CD4-positive, alpha-beta T cell (primary cell): ENCODE measurements at regions not wholly inside any gene's neighbourhood (a gene's known extent, or its start where the extent isn't known, plus 50 kb on each side); places are given as distances from the start of the nearest gene placed in this dataset.
A peak's percentile ranks its signal among the peaks of the same experiment; 100 is the strongest.

Experiments used
- ATAC-seq: fragments of 200-7000 bp; cut with Tn5 transposase; one replicate; pipeline ENCODE4 v1.10.0; 2022; ENCODE audit warnings: mild to moderate bottlenecking; ENCODE audit not compliant: poor library complexity
- CTCF ChIA-PET: fragments of 350-600 bp; sonication (Branson Sonifier 250); formaldehyde crosslinking; loops from one replicate; lab custom pipeline; 2021; ENCODE audit warnings: antibody characterized with exemption, inconsistent platforms; lab: Charles Lee
- POLR2A ChIA-PET: fragments of 350-600 bp; sonication (Branson Sonifier 250); formaldehyde crosslinking; loops from one replicate; lab custom pipeline; 2021; ENCODE audit warnings: antibody characterized with exemption, inconsistent platforms; lab: Charles Lee
- DNase-seq, 14 experiments: peaks; one replicate each; pipeline ENCODE4 v3.0.0-alpha.2; 2013 to 2020; ENCODE audit warnings: mixed read lengths in 2 of 14
- H3K27ac ChIP-seq, 2 donors: one replicate each; pipeline versions ENCODE4 v1.5.1 to v1.7.0; 2013; ENCODE audit warnings: low read length in 2 of 2, low read depth in 1 of 2, mild to moderate bottlenecking in 1 of 2
- H3K27me3 ChIP-seq, 2 experiments: 1 replicate in 1 of 2; 2 replicates in 1 of 2; pipeline versions ENCODE4 v1.6.1 to v1.7.0; 2013; ENCODE audit warnings: low read length in 2 of 2, control low read depth in 1 of 2, mild to moderate bottlenecking in 1 of 2, moderate library complexity in 1 of 2; ENCODE audit not compliant: insufficient read depth in 2 of 2, control insufficient read depth in 1 of 2
- H3K36me3 ChIP-seq: one replicate; pipeline ENCODE4 v1.6.1; 2013; ENCODE audit warnings: low read length, control low read depth; ENCODE audit not compliant: insufficient read depth
- H3K4me1 ChIP-seq: one replicate; pipeline ENCODE4 v1.6.1; 2013; ENCODE audit warnings: low read length, control low read depth; ENCODE audit not compliant: insufficient read depth
- H3K4me3 ChIP-seq: one replicate; pipeline ENCODE4 v1.5.1; 2013; ENCODE audit warnings: mild to moderate bottlenecking, low read length, moderate library complexity
- H3K9me3 ChIP-seq, 2 experiments: 1 replicate in 1 of 2; 2 replicates in 1 of 2; pipeline versions ENCODE4 v1.6.1 to v1.7.0; 2013; ENCODE audit warnings: low read length in 2 of 2, mild to moderate bottlenecking in 2 of 2, control low read depth in 1 of 2, moderate library complexity in 1 of 2; ENCODE audit not compliant: control insufficient read depth in 1 of 2, insufficient read depth in 1 of 2
- H3K27ac Mint-ChIP-seq: one replicate; pipeline ENCODE4 v1.8.0; 2020; ENCODE audit warnings: mixed read lengths
- H3K27me3 Mint-ChIP-seq: one replicate; pipeline ENCODE4 v1.8.0; 2021; ENCODE audit warnings: mixed read lengths
- H3K36me3 Mint-ChIP-seq: one replicate; pipeline ENCODE4 v1.8.0; 2021; ENCODE audit warnings: low read depth, mixed read lengths
- H3K4me1 Mint-ChIP-seq: one replicate; pipeline ENCODE4 v1.8.0; 2021; ENCODE audit warnings: low read depth, mixed read lengths
- H3K4me3 Mint-ChIP-seq: one replicate; pipeline ENCODE4 v1.8.0; 2020; ENCODE audit warnings: mild to moderate bottlenecking, mixed read lengths
- H3K9me3 Mint-ChIP-seq: one replicate; pipeline ENCODE4 v1.8.0; 2020; ENCODE audit warnings: mixed read lengths
- intact Hi-C, 2 experiments: fragments of 100-400 bp; cut with DNase I in 1 of 2; cut with micrococcal nuclease in 1 of 2; formaldehyde crosslinking; loops; one replicate each; pipeline versions ENCODE4 v1.15.1 to v1.9.0; 2023 to 2025; cut with DNase I, micrococcal nuclease
- TF ChIP-seq, protein P1 (sequence below): fragments of 200-600 bp; IDR thresholded peaks from one replicate; pipeline ENCODE4 v1.8.0; 2022; ENCODE audit warnings: antibody characterized with exemption, mild to moderate bottlenecking

DNA sequence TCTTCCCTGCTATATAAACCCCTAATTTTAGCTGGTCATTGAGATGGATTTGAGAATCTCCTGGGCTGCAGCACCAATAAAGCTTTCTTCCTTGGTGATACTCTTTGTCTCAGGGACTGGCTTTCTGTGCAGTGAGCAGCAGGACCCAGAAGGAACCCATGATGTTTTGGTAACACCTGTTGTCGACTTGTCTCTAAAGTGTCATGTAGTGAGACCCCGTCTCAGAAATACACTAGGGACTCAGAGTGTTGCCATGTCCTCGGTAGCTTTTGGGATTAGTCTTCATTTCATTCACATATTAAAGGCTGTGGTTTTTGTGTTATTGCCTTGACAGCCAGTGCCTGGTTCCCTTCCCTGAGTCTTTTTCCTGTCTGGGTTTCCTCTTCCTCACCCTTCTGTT, 1078.7 kb downstream of the TBC1D22A start:
- Histone ChIP-seq H3K27me3 (peaks cover 0 to 2% of the 10 kb centered on the region in 2 experiments), H3K36me3 (no peaks in the 10 kb centered on the region), H3K4me3 (no peak overlapping the region), H3K4me1 (no peaks in the 10 kb centered on the region), H3K9me3 (no peaks in the 10 kb centered on the region), H3K27ac (no peak overlapping the region)
- no peak overlapping the region for H3K27ac Mint-ChIP-seq
- H3K4me1 Mint-ChIP-seq = no peaks in the 10 kb centered on the region
- DNase-seq = no peak
- no peak for ATAC-seq
- peaks cover 31% of the 10 kb centered on the region for H3K27me3 Mint-ChIP-seq
- no peaks in the 10 kb centered on the region for H3K9me3 Mint-ChIP-seq
- CTCF ChIA-PET = no interaction called here
- H3K36me3 Mint-ChIP-seq = no peaks in the 10 kb centered on the region
- POLR2A ChIA-PET = no interaction called here
- TF ChIP-seq, protein P1, sequence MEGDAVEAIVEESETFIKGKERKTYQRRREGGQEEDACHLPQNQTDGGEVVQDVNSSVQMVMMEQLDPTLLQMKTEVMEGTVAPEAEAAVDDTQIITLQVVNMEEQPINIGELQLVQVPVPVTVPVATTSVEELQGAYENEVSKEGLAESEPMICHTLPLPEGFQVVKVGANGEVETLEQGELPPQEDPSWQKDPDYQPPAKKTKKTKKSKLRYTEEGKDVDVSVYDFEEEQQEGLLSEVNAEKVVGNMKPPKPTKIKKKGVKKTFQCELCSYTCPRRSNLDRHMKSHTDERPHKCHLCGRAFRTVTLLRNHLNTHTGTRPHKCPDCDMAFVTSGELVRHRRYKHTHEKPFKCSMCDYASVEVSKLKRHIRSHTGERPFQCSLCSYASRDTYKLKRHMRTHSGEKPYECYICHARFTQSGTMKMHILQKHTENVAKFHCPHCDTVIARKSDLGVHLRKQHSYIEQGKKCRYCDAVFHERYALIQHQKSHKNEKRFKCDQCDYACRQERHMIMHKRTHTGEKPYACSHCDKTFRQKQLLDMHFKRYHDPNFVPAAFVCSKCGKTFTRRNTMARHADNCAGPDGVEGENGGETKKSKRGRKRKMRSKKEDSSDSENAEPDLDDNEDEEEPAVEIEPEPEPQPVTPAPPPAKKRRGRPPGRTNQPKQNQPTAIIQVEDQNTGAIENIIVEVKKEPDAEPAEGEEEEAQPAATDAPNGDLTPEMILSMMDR = no peak
- intact Hi-C loops = no loop called here
- H3K4me3 Mint-ChIP-seq = no peak overlapping the region

DNA sequence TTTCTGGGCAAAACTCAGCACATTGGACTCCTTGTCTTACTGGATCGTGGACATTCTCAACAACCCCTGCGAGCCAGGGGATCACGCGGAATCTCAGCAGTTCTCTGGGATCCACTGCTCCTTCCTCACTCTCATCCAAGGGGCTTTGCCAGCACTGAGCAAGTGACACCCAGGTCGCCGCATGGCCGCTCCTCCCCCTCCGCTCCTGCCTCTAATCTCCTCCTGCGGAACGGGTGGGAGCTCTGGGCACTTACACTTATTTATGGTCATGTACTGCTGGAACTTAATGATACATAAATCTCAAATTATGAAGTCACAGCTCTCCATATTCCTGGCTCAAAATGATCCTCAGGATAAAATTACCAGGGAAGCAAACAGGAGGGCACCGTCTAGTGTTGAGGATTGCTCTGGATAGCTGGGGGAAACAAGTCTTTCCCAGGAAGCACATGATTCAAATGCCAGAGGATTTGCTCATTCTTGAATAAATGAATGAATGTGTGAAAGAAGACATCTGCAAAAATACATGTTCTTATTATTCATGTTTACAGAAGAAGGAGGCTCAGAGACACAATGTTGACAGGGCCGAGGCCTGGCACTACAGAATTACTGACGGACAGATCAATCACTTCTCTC, 1077.3 kb downstream of the TBC1D22A start:
- H3K4me1 ChIP-seq = no peaks in the 10 kb centered on the region
- Mint-ChIP-seq H3K27me3 (peaks cover 29% of the 10 kb centered on the region), H3K4me3 (no peak overlapping the region), H3K4me1 (no peaks in the 10 kb centered on the region), H3K9me3 (no peaks in the 10 kb centered on the region), H3K36me3 (no peaks in the 10 kb centered on the region), H3K27ac (no peak overlapping the region)
- CTCF ChIA-PET = no interaction called here
- no peaks in the 10 kb centered on the region for H3K9me3 ChIP-seq
- intact Hi-C loops = no loop called here
- POLR2A ChIA-PET = no interaction called here
- no peak overlapping the region for H3K27ac ChIP-seq
- H3K27me3 ChIP-seq = peaks cover 0 to 2% of the 10 kb centered on the region in 2 experiments
- H3K36me3 ChIP-seq = no peaks in the 10 kb centered on the region
- TF ChIP-seq, protein P1 = no peak
- no peak overlapping the region for H3K4me3 ChIP-seq
- no peak for ATAC-seq
- no peak for DNase-seq

DNA sequence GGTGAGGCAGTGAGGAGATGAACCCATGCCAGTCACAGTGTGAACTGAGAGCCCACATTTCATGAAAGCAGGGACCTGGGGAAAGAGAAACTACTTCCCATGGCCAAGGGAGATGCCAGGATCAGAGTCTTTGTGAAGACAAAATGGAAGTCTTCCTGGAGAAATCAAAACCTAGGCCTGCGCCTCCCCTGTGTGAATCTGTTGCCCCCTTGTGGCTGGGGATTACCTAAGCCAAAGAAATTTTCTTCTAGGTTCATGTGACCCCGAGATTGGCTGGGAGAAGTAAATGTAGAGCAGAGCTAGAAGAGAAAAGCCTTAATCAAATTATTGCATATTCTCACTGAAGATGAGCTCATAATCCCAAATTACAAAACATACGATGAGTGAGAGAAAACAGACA, 1075.3 kb downstream of the TBC1D22A start:
- Mint-ChIP-seq H3K9me3 (no peaks in the 10 kb centered on the region), H3K27me3 (peaks cover 27% of the 10 kb centered on the region), H3K27ac (no peak overlapping the region), H3K36me3 (no peaks in the 10 kb centered on the region), H3K4me1 (no peaks in the 10 kb centered on the region), H3K4me3 (no peak overlapping the region)
- CTCF ChIA-PET = no interaction called here
- POLR2A ChIA-PET = no interaction called here
- ATAC-seq (no peak), DNase-seq (peak in 1 of 14 experiments; percentile 4)
- no peaks in the 10 kb centered on the region for H3K9me3 ChIP-seq
- H3K27ac ChIP-seq = no peak overlapping the region
- H3K4me3 ChIP-seq = no peak overlapping the region
- H3K36me3 ChIP-seq = no peaks in the 10 kb centered on the region
- H3K27me3 ChIP-seq = peaks cover 0 to 2% of the 10 kb centered on the region in 2 experiments
- intact Hi-C loops = no loop called here
- TF ChIP-seq, protein P1 = no peak
- no peaks in the 10 kb centered on the region for H3K4me1 ChIP-seq
